ENCODE measurements at regions not wholly inside any gene's neighbourhood (a gene's known extent, or its start where the extent isn't known, plus 50 kb on each side); places are given as distances from the start of the nearest gene placed in this dataset.

DNA sequence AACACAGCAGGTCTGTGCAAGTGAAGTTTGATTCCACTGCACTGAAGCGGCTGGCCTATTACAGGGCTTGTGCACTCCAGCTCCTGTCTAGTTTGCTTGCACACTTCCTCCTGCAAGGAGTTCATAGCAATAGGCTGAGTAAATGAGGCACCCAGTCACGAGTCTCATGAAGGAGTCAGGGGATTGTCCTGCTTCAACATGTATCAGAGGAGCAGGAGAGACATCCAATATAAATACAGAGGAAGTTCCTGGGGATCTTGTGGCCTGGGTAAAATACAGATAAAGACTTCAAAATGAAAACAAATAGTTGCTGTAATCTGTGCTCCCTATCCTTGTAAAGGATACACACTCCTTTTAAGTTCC is 259.9 kb downstream of the SLITRK1 start:
- no TSS peak for BruUV-seq (replicated peaks)
- Mint-ChIP-seq H3K27ac (ENCODE audit: low read depth, unreplicated experiment) (no peak overlapping the region), H3K4me1 (ENCODE audit: insufficient read depth, unreplicated experiment) (peaks cover 9% of the 10 kb centered on the region), H3K9me3 (ENCODE audit: unreplicated experiment) (no peaks in the 10 kb centered on the region), H3K4me3 (ENCODE audit: unreplicated experiment) (no peak overlapping the region), H3K27me3 (ENCODE audit: insufficient read depth, unreplicated experiment) (no peaks in the 10 kb centered on the region), H3K36me3 (ENCODE audit: insufficient read depth, unreplicated experiment) (no peaks in the 10 kb centered on the region)
- intact Hi-C loops (cut with micrococcal nuclease), result no loop called here
- TF ChIP-seq, protein P1, sequence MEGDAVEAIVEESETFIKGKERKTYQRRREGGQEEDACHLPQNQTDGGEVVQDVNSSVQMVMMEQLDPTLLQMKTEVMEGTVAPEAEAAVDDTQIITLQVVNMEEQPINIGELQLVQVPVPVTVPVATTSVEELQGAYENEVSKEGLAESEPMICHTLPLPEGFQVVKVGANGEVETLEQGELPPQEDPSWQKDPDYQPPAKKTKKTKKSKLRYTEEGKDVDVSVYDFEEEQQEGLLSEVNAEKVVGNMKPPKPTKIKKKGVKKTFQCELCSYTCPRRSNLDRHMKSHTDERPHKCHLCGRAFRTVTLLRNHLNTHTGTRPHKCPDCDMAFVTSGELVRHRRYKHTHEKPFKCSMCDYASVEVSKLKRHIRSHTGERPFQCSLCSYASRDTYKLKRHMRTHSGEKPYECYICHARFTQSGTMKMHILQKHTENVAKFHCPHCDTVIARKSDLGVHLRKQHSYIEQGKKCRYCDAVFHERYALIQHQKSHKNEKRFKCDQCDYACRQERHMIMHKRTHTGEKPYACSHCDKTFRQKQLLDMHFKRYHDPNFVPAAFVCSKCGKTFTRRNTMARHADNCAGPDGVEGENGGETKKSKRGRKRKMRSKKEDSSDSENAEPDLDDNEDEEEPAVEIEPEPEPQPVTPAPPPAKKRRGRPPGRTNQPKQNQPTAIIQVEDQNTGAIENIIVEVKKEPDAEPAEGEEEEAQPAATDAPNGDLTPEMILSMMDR (IDR thresholded peaks at IDR 0.05; ENCODE audit: unreplicated experiment), result no peak
- DNase-seq (ENCODE audit: unreplicated experiment), result no peak
- POLR2A ChIA-PET, result no interaction called here
- CTCF ChIA-PET, result no interaction called here

DNA sequence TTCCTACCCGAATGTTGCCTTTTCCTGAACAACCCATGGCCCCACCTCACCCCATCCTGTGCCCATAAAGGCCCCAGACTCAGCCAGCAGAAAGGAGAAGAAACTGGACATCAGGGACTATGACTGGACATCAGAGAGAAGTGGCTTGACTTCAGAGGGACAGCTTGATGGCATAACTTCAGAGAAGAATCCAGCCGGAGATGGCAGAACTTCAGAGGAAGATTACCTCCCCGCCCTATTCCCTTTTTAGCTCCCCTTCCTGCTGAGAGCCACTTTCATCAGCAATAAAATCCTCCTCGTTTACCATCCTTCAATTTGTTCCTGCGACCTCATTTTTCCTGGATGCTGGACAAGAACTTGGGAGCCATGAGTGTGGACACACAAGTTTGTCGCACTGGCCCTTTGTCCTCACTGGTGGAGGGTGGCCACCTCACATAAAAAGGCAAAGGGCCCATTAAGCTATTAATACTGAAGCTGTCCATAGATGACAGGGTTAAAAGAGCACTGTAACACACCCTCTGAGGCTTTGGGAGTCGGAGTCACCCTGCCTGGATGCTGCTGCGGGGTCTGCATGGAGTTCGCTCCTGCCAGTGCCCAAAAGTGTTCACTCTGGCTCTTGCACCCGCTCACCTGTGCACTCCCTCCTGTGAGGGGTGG is 260.4 kb downstream of the SLITRK1 start:
- no TSS peak for BruUV-seq (replicated peaks)
- H3K4me3 Mint-ChIP-seq (ENCODE audit: unreplicated experiment), result no peak overlapping the region
- intact Hi-C loops (cut with micrococcal nuclease), result no loop called here
- ChIA-PET CTCF (no interaction called here), POLR2A (no interaction called here)
- no peak overlapping the region for H3K27ac Mint-ChIP-seq (ENCODE audit: low read depth, unreplicated experiment)
- H3K36me3 Mint-ChIP-seq (ENCODE audit: insufficient read depth, unreplicated experiment), result no peaks in the 10 kb centered on the region
- peaks cover 9% of the 10 kb centered on the region for H3K4me1 Mint-ChIP-seq (ENCODE audit: insufficient read depth, unreplicated experiment)
- no peak for DNase-seq (ENCODE audit: unreplicated experiment)
- no peaks in the 10 kb centered on the region for H3K9me3 Mint-ChIP-seq (ENCODE audit: unreplicated experiment)
- TF ChIP-seq, protein P1 (IDR thresholded peaks at IDR 0.05; ENCODE audit: unreplicated experiment), result no peak
- H3K27me3 Mint-ChIP-seq (ENCODE audit: insufficient read depth, unreplicated experiment), result no peaks in the 10 kb centered on the region

DNA sequence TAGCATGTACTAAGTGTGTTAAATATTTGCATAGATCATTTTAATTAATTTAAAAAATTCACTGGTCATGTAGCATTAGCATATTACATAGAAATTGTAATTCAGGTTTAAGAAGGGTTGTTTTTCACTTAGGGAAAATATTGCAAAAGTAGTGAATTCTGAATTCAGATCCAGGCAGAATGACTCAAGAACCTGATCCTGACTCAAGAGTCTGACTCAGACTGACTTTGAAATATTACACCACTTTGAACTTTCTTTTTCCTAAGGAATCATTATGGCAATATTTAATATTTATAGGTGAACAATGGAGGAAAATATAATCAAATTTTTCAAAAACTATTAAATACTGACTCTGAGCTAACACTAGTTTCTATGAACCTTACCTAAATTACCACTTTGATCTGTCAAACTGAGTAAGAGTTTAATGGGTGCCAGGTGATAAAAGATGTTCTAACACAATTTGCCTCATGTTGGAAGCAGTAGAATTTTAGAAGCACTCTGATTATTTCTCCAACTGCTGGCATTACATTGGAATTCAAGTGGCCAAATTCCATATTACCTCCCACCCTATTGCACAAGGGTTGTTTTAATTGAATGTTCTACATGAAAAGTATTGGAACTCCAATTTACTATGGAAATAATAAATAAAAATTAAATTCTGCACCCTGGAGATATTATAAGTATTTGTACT is 261.6 kb downstream of the SLITRK1 start:
- ChIA-PET POLR2A (interaction anchor here (0.6 kb wide), 1 partner anchor 36 kb away, joined by 3 read pairs; no protein-coding TSS in a partner anchor), CTCF (interaction anchor here (0.6 to 0.7 kb wide), 2 partner anchors 34 to 168 kb away, joined by 3 read pairs; no protein-coding TSS in a partner anchor)
- TF ChIP-seq, protein P1 (IDR thresholded peaks at IDR 0.05; ENCODE audit: unreplicated experiment), result no peak
- DNase-seq (ENCODE audit: unreplicated experiment), result peak; percentile 70
- H3K4me1 Mint-ChIP-seq (ENCODE audit: insufficient read depth, unreplicated experiment), result peaks cover 9% of the 10 kb centered on the region
- BruUV-seq (replicated peaks), result no TSS peak
- no peaks in the 10 kb centered on the region for H3K27me3 Mint-ChIP-seq (ENCODE audit: insufficient read depth, unreplicated experiment)
- H3K4me3 Mint-ChIP-seq (ENCODE audit: unreplicated experiment), result no peak overlapping the region
- H3K36me3 Mint-ChIP-seq (ENCODE audit: insufficient read depth, unreplicated experiment), result no peaks in the 10 kb centered on the region
- intact Hi-C loops (cut with micrococcal nuclease), result no loop called here
- H3K9me3 Mint-ChIP-seq (ENCODE audit: unreplicated experiment), result no peaks in the 10 kb centered on the region
- no peak overlapping the region for H3K27ac Mint-ChIP-seq (ENCODE audit: low read depth, unreplicated experiment)

DNA sequence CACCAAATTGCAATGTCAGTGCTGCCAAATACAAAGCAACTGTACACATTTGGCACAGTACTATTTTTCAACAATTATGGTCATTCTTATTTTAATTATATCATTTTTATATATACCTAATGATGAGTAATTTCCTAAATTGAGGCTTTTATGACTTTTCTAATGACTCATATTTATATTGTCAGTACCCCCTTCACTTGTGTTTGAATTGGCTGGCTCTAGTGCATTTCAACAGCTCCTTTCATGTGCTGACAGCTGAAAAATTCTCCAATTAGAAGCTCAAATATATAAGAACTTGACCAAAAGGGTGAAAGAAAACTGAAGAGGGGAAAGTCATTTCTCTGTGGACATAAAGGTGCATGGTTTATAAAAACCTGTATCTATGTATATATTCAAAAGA is 263.3 kb downstream of the SLITRK1 start:
- H3K9me3 Mint-ChIP-seq (ENCODE audit: unreplicated experiment), result no peaks in the 10 kb centered on the region
- no peaks in the 10 kb centered on the region for H3K36me3 Mint-ChIP-seq (ENCODE audit: insufficient read depth, unreplicated experiment)
- no peaks in the 10 kb centered on the region for H3K27me3 Mint-ChIP-seq (ENCODE audit: insufficient read depth, unreplicated experiment)
- POLR2A ChIA-PET, result interaction anchor here (1.1 kb wide), 1 partner anchor 327 kb away, joined by 3 read pairs; no protein-coding TSS in a partner anchor
- intact Hi-C loops (cut with micrococcal nuclease), result no loop called here
- peak; percentile 71 for DNase-seq (ENCODE audit: unreplicated experiment)
- peaks cover 9% of the 10 kb centered on the region for H3K4me1 Mint-ChIP-seq (ENCODE audit: insufficient read depth, unreplicated experiment)
- no TSS peak for BruUV-seq (replicated peaks)
- TF ChIP-seq, protein P1 (IDR thresholded peaks at IDR 0.05; ENCODE audit: unreplicated experiment), result no peak
- no peak overlapping the region for H3K4me3 Mint-ChIP-seq (ENCODE audit: unreplicated experiment)
- CTCF ChIA-PET, result no interaction called here
- H3K27ac Mint-ChIP-seq (ENCODE audit: low read depth, unreplicated experiment), result no peak overlapping the region
